ENCODE measurements at regions not wholly inside any gene's neighbourhood (a gene's known extent, or its start where the extent isn't known, plus 50 kb on each side); places are given as distances from the start of the nearest gene placed in this dataset.

GRCh38 chr1:221923929-221924598 lies 182.2 kb upstream of the DUSP10 start:
- Histone ChIP-seq H3K27me3 (ENCODE audit: insufficient read depth, low read depth) (no peaks in the 10 kb centered on the region), H3K4me1 (ENCODE audit: low read depth, poor library complexity, severe bottlenecking) (peaks cover 46% of the 10 kb centered on the region), H2AFZ (ENCODE audit: low read depth) (no peak overlapping the region), H3K79me2 (ENCODE audit: insufficient read depth, low read depth) (no peaks in the 10 kb centered on the region), H3K36me3 (ENCODE audit: insufficient read depth) (no peaks in the 10 kb centered on the region), H3K27ac (no peak overlapping the region), H3K4me3 (IDR thresholded peaks at IDR 0.05; ENCODE audit: insufficient read depth, low read depth, low read length) (no peak overlapping the region), H4K20me1 (ENCODE audit: insufficient read depth) (no peaks in the 10 kb centered on the region), H3K4me2 (no peak overlapping the region), H3K9ac (no peak overlapping the region)
- no peak for TF ChIP-seq CTCF (conservative IDR thresholded peaks at IDR 0.05; ENCODE audit: low read depth, low read length)

- no peak for TF ChIP-seq CTCF (conservative IDR thresholded peaks at IDR 0.05; ENCODE audit: low read depth, low read length)
Measured at GRCh38 chr1:221921936-221922335, 180.0 kb upstream of the DUSP10 start.

GRCh38 chr1:221919743-221920142 lies 177.9 kb upstream of the DUSP10 start:
- H3K4me3 ChIP-seq (IDR thresholded peaks at IDR 0.05; ENCODE audit: insufficient read depth, low read depth, low read length), result no peak overlapping the region
- peak overlapping the region; percentile 15; the same call in 1 of the 2 replicates for H3K9ac ChIP-seq
- no peaks in the 10 kb centered on the region for H3K27me3 ChIP-seq (ENCODE audit: insufficient read depth, low read depth)
- H3K4me2 ChIP-seq, result peak overlapping the region; percentile 65
- peak overlapping the region; percentile 41 for H2AFZ ChIP-seq (ENCODE audit: low read depth)
- H4K20me1 ChIP-seq (ENCODE audit: insufficient read depth), result no peaks in the 10 kb centered on the region
- H3K79me2 ChIP-seq (ENCODE audit: insufficient read depth, low read depth), result no peaks in the 10 kb centered on the region
- TF ChIP-seq CTCF (conservative IDR thresholded peaks at IDR 0.05; ENCODE audit: low read depth, low read length), result no peak
- H3K36me3 ChIP-seq (ENCODE audit: insufficient read depth), result no peaks in the 10 kb centered on the region
- H3K27ac ChIP-seq, result peak overlapping the region; percentile 58
- peaks cover 57% of the 10 kb centered on the region for H3K4me1 ChIP-seq (ENCODE audit: low read depth, poor library complexity, severe bottlenecking)

More at GRCh38 chr1:221921936-221922335, 180.0 kb upstream of the DUSP10 start:
- Histone ChIP-seq H2AFZ (ENCODE audit: low read depth) (peak overlapping the region; percentile 2; the same call in 1 of the 2 replicates), H4K20me1 (ENCODE audit: insufficient read depth) (no peaks in the 10 kb centered on the region), H3K79me2 (ENCODE audit: insufficient read depth, low read depth) (no peaks in the 10 kb centered on the region), H3K4me2 (peak overlapping the region; percentile 57), H3K27me3 (ENCODE audit: insufficient read depth, low read depth) (no peaks in the 10 kb centered on the region), H3K9ac (no peak overlapping the region), H3K27ac (peak overlapping the region; percentile 56), H3K36me3 (ENCODE audit: insufficient read depth) (no peaks in the 10 kb centered on the region), H3K4me1 (ENCODE audit: low read depth, poor library complexity, severe bottlenecking) (peaks cover 57% of the 10 kb centered on the region), H3K4me3 (IDR thresholded peaks at IDR 0.05; ENCODE audit: insufficient read depth, low read depth, low read length) (no peak overlapping the region)

- H2AFZ ChIP-seq (ENCODE audit: low read depth), result peak overlapping the region; percentile 41
Measured at GRCh38 chr1:221919341-221919740, 177.5 kb upstream of the DUSP10 start.

More at GRCh38 chr1:221919341-221919740, 177.5 kb upstream of the DUSP10 start:
- H3K36me3 ChIP-seq (ENCODE audit: insufficient read depth), result no peaks in the 10 kb centered on the region
- no peaks in the 10 kb centered on the region for H3K79me2 ChIP-seq (ENCODE audit: insufficient read depth, low read depth)
- H3K4me2 ChIP-seq, result peak overlapping the region; percentile 65
- H3K27ac ChIP-seq, result peak overlapping the region; percentile 58
- H3K4me1 ChIP-seq (ENCODE audit: low read depth, poor library complexity, severe bottlenecking), result peaks cover 57% of the 10 kb centered on the region
- no peaks in the 10 kb centered on the region for H4K20me1 ChIP-seq (ENCODE audit: insufficient read depth)
- no peak overlapping the region for H3K4me3 ChIP-seq (IDR thresholded peaks at IDR 0.05; ENCODE audit: insufficient read depth, low read depth, low read length)
- TF ChIP-seq CTCF (conservative IDR thresholded peaks at IDR 0.05; ENCODE audit: low read depth, low read length), result no peak
- peak overlapping the region; percentile 15; the same call in 1 of the 2 replicates for H3K9ac ChIP-seq
- no peaks in the 10 kb centered on the region for H3K27me3 ChIP-seq (ENCODE audit: insufficient read depth, low read depth)

Data from KMS-11 (cell line).